Panc1 (cell line): ENCODE measurements at regions not wholly inside any gene's neighbourhood (a gene's known extent, or its start where the extent isn't known, plus 50 kb on each side); places are given as distances from the start of the nearest gene placed in this dataset.

Experiments used
- CTCF ChIP-seq: fragments of 450-650 bp; IDR thresholded peaks from 2 replicates; pipeline ENCODE4 v1.5.1; 2017; ENCODE audit warnings: mild to moderate bottlenecking
- POLR2AphosphoS5 ChIP-seq: IDR thresholded peaks from 2 replicates; pipeline ENCODE4 v1.6.1; 2012; ENCODE audit warnings: mild to moderate bottlenecking, low read depth, low read length, moderate library complexity

DNA sequence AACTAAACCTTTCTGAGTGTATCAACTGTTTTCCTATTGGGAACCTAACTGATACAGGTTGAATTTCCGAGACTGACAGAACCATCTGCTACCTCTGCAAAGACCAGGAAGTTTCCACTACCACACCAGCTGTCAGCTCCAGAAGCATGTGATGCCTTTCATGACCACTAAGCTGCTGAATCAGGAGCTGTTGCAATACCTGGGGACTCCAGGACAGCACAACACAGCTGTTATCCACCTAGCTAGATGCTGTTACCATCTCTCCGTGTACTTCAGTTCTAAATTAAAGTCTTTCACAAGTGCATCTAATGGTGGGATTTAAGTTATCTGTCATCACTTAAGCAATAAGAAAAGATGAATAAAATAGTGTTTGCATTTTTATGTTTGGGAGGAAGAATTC, 158.2 kb upstream of the IMPG1 start:
- TF ChIP-seq CTCF (no peak), POLR2AphosphoS5 (no peak)
